ENCODE measurements at regions not wholly inside any gene's neighbourhood (a gene's known extent, or its start where the extent isn't known, plus 50 kb on each side); places are given as distances from the start of the nearest gene placed in this dataset.

DNA sequence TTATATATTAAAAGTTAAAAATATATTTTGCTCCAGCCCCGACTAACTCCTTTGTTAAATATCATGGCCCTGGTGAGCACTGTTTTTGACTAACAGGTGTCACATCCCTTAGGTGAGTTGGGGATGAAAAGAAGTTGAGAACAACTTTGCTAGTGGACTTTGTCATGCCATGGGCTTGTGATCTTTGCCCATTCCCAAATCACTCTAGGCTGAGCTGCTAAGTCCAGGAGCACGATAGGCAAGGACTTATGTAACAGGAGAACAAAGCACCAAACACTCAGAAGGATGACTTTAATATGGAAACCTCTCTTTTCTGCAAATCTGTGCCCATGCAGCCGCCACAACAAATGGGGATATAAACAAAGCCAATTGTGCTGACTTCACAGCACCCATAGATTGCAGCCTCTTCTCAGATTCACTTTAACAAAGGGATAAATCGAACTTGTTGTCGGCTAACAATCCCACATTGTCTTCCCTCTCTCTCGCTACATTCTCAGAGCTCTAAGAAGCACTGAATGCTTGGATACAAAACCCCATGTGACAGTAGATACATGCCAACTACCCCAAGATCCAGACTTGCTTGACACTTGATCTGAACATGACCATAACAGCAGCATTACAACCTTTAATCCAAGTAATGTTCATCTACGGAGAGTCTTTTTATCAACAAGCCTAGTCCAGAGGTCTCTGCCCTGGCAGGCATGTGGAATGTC, 86.8 kb upstream of the CD180 start (continued):
- TF ChIP-seq CREB1 (CRISPR knock-in tag; IDR thresholded peaks at IDR 0.05) (no peak), GABPB1 (CRISPR knock-in tag; IDR thresholded peaks at IDR 0.05) (no peak), ZNF138 (CRISPR knock-in tag; conservative IDR thresholded peaks at IDR 0.05) (no peak), ZNF317 (CRISPR knock-in tag; IDR thresholded peaks at IDR 0.05; ENCODE audit: borderline replicate concordance, low read depth) (no peak), ZNF416 (CRISPR knock-in tag; IDR thresholded peaks at IDR 0.05) (no peak)

DNA sequence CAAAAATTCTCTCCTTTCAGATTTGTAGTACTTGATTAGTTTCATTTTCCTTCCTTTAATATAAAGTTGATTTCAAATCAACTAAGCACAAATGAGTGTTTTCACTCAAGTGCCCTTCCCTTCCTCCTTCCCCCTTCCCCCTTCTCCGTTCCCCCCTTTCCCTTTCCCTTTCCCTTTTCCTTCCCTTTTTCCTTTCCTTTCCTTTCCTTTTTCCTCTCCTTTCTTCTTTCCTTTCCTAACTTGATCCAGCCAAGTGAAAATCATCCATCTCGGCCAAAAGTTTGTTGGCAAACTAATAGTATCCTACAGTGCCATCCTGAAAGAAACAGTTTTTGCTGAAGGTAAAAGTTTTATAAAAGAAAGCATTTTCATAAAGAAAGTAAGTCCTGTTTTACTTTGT, 85.3 kb upstream of the CD180 start:
- peaks cover 7% of the 10 kb centered on the region for H3K27me3 Mint-ChIP-seq (ENCODE audit: low read depth)
- ChIA-PET POLR2A (no interaction called here), CTCF (no interaction called here)
- no peak overlapping the region for H3K27ac Mint-ChIP-seq
- ATAC-seq (no peak), DNase-seq (ENCODE audit: low spot score) (no peak)
- TF ChIP-seq, protein P1, sequence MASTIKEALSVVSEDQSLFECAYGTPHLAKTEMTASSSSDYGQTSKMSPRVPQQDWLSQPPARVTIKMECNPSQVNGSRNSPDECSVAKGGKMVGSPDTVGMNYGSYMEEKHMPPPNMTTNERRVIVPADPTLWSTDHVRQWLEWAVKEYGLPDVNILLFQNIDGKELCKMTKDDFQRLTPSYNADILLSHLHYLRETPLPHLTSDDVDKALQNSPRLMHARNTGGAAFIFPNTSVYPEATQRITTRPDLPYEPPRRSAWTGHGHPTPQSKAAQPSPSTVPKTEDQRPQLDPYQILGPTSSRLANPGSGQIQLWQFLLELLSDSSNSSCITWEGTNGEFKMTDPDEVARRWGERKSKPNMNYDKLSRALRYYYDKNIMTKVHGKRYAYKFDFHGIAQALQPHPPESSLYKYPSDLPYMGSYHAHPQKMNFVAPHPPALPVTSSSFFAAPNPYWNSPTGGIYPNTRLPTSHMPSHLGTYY (CRISPR knock-in tag; IDR thresholded peaks at IDR 0.05), result no peak
- no peak overlapping the region for H3K4me3 Mint-ChIP-seq
- peaks cover 25% of the 10 kb centered on the region for H3K36me3 Mint-ChIP-seq
- H3K4me1 Mint-ChIP-seq, result no peaks in the 10 kb centered on the region
- peaks cover 30% of the 10 kb centered on the region for H3K9me3 Mint-ChIP-seq

DNA sequence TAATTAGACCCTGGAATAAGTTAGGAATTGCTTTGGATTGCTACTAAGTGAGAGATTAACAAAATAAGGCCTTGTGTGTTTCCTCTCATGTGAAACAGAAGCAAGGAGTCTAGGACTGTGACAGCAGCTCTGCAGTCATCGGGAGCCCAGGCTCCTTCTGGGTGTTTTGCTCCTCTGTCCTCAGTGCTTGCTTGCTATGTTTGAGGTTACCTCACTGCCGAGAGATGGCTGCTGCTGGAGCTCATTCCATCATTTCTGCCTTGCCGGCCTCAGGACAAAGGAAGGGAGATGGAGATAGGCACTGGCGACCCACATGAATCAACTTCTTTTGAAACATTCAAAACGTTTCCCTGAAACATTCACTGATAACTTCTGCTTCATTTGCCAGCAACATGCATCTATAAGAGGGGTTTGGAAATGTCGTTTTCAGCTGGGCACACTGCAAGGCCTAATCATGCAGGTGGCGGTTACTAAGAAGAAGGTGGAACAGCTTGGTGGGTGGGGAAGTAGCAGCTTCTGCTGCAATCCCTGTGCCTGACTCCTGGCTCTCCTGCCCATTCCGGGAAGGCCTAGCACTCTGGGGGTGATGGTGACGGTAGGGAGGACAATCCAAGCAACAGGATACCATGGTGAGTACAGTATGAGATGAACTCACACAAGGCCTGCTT, 77.2 kb upstream of the CD180 start:
- no peak overlapping the region for H3K27ac Mint-ChIP-seq
- DNase-seq (ENCODE audit: low spot score), result no peak
- ATAC-seq, result no peak
- POLR2A ChIA-PET, result no interaction called here
- peaks cover 36% of the 10 kb centered on the region for H3K9me3 Mint-ChIP-seq
- H3K4me3 Mint-ChIP-seq, result no peak overlapping the region
- peaks cover 4% of the 10 kb centered on the region for H3K27me3 Mint-ChIP-seq (ENCODE audit: low read depth)
- H3K36me3 Mint-ChIP-seq, result peaks cover 22% of the 10 kb centered on the region
- CTCF ChIA-PET, result no interaction called here
- no peaks in the 10 kb centered on the region for H3K4me1 Mint-ChIP-seq
- TF ChIP-seq SP1 (CRISPR knock-in tag; conservative IDR thresholded peaks at IDR 0.05) (no peak), ZNF416 (CRISPR knock-in tag; IDR thresholded peaks at IDR 0.05) (no peak), FOXK1 (CRISPR knock-in tag; IDR thresholded peaks at IDR 0.05) (no peak), ZNF263 (CRISPR knock-in tag; IDR thresholded peaks at IDR 0.05; ENCODE audit: low read depth) (no peak), RORB (CRISPR knock-in tag; IDR thresholded peaks at IDR 0.05) (no peak), FOXJ3 (CRISPR knock-in tag; IDR thresholded peaks at IDR 0.05; ENCODE audit: borderline replicate concordance) (no peak), SMAD4 (CRISPR knock-in tag; IDR thresholded peaks at IDR 0.05) (no peak), ELF4 (CRISPR knock-in tag; IDR thresholded peaks at IDR 0.05; ENCODE audit: low read depth) (no peak)
- TF ChIP-seq, protein P2, sequence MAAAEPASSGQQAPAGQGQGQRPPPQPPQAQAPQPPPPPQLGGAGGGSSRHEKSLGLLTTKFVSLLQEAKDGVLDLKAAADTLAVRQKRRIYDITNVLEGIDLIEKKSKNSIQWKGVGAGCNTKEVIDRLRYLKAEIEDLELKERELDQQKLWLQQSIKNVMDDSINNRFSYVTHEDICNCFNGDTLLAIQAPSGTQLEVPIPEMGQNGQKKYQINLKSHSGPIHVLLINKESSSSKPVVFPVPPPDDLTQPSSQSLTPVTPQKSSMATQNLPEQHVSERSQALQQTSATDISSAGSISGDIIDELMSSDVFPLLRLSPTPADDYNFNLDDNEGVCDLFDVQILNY (CRISPR knock-in tag; IDR thresholded peaks at IDR 0.05), result no peak
- TF ChIP-seq, protein P3, sequence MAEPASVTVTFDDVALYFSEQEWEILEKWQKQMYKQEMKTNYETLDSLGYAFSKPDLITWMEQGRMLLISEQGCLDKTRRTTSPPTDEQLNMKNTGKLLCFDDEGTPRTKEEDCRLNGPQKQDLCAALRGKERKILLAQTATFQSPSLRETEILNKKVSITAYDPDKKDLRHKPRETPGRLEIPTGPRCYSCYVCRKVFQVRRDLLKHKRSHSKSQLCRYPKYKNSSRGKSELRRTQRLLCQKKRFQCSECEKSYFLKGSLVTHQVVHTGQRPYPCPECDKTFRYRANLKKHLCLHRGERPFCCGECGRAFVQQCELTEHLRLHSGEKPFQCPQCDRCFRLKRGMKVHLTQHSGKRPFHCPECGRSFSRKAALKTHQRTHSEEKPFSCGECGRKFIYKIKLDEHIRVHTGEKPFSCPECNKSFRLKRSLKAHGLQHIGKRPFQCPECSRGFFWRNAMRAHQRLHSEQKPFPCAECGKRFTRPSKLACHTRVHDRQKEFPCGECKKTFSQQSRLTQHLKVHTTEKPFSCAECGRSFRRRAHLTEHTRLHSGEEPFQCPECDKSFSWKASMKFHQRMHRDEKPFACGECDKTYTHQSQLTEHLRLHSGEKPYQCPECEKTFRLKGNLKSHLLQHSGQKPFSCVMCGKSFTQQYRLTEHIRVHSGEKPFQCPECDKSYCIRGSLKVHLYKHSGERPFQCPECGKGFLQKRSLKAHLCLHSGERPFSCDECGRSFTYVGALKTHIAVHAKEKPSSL (CRISPR knock-in tag; conservative IDR thresholded peaks at IDR 0.05), result no peak
- TF ChIP-seq, protein P4, sequence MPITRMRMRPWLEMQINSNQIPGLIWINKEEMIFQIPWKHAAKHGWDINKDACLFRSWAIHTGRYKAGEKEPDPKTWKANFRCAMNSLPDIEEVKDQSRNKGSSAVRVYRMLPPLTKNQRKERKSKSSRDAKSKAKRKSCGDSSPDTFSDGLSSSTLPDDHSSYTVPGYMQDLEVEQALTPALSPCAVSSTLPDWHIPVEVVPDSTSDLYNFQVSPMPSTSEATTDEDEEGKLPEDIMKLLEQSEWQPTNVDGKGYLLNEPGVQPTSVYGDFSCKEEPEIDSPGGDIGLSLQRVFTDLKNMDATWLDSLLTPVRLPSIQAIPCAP (CRISPR knock-in tag; IDR thresholded peaks at IDR 0.05), result no peak

Data from WTC11 (cell line).